ENCODE measurements at regions not wholly inside any gene's neighbourhood (a gene's known extent, or its start where the extent isn't known, plus 50 kb on each side); places are given as distances from the start of the nearest gene placed in this dataset.
"Not testable (repeated sequence)": the region's sequence is repeated elsewhere in the genome, so short reads cannot be mapped to it uniquely, and the experiment has no call there.

DNA sequence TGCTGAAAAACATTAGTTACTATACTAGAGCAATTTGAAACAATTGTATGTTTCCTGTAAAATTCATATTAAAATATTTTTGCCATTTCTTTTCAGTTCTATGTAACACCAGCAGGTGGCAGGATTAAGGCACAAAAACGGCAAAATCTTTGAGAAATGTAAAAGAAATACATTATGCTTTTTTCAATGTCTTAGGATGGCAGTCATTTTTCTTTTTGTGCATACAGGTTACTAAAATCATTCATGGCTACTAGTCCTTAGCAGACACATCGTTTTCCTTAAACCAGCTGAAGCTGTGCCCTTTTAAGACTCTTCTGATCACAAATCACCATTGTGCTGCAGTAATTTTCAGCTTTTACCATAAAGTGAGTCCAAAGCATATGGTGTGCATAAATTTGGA, 800.7 kb upstream of the SLITRK5 start:
- ATAC-seq, result no peak

DNA sequence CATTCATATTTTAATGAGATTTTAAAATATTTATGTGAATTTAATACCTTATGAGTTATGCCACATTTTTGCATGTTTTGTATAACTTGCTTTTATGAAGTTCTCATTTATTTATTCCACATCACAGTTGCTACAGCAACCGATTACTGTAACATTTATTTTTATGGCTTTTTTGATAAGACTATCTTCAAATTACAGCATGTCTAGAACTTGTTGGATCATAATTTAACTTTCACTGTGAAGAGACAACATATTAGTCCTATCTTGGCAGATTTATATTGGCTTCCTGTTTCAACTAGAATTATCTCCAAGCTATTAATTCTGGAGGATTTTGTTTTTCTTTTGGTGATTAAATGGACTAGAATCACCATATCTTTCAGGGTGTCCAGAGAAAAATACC, 793.7 kb upstream of the SLITRK5 start:
- ATAC-seq, result no peak

DNA sequence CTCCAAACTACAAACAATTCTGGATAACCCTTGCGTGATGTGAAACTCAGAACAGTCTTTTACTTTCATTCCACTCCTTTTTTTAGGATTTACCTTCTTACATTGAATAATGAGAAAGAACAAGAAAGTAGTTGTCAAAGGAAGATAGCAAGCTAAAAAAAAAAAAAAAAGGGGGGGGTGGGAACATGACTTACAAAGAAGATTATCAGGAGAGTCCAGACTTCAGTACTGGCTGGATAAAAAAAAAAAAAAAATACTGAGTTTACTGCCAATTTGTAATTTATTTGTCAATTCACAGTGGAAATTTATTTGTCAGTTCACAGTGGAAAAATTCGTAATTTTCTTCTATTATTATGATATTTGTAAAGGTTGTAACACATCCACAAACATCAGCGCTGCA, 792.4 kb upstream of the SLITRK5 start:
- no peak for ATAC-seq

DNA sequence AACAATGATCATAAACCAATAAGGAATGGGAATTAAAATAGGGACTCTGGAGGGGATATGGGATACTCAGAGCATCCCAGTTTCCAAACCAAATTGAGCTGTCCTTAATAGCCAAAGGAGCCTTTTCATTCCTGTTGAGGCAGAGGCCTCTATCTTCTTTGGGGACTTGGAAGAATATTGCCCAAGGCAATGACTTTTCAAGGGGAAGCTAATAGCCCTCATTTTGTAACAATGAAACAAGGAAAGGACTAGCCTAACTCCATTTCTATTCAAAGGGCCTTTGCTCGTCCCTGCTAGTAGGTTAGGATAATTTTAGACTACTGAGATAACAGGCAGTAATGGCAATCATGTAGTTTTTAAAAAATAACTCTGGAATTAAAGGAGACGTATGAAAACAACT, 789.8 kb upstream of the SLITRK5 start:
- ATAC-seq, result no peak

DNA sequence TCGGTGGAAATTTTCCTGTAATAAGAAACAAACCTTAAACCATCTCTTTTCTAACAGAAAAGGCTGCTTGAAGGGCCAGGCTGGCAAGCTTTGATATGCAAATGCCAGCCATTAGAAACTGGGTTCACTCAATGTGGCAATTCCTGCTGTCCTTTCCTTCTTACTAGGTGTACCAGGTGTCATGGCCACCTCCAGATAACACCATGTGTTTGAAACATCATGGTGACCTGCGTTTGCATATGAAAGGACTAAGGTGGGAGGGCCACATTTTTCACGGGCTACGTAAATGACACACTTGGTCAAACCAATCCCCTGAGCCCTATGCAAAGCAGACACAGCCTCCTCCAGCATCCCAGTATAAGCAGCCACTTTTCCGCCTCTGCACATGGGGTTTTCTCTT, 789.1 kb upstream of the SLITRK5 start:
- no peak for ATAC-seq

GRCh38 chr13:86882835-86883234, 788.3 kb upstream of the SLITRK5 start:
- no peak for ATAC-seq

DNA sequence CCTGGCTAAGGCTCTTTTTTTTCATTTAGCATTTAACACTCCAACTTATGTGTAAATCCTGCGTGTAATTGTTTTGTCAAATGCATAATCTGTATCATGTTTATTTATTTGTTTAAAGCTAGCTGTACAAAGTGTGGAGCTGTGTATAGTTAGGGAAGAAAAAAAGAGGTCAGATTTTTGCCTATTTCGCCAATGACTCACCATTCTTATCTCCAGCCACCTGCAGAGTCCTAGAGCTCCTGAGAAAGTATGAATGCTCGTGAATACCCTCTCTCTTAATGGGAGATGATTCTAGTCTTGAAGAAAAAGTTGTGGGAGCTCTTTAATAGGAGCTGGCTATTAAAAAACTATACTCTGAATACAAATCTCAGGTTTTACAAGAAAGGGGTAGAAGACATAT, 778.8 kb upstream of the SLITRK5 start:
- no peak for ATAC-seq

DNA sequence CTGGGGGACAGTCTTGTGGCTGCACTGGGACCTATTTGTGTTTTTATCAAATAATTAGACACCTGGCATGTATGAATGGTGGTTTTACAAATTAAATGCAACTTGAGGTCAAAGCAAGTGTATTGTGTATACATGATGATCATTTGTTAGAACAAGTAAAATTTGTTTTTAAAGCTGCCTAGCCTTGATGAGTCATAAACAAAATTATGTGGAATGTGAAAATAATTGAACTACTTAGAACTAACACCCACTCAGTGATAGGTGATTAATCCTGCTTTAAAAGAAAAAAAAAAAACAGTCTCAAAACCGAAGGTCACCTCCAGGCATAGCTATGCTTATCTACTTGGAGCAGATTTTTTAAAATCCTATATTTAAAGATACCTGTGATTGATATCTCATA, 770.3 kb upstream of the SLITRK5 start:
- no peak for ATAC-seq

DNA sequence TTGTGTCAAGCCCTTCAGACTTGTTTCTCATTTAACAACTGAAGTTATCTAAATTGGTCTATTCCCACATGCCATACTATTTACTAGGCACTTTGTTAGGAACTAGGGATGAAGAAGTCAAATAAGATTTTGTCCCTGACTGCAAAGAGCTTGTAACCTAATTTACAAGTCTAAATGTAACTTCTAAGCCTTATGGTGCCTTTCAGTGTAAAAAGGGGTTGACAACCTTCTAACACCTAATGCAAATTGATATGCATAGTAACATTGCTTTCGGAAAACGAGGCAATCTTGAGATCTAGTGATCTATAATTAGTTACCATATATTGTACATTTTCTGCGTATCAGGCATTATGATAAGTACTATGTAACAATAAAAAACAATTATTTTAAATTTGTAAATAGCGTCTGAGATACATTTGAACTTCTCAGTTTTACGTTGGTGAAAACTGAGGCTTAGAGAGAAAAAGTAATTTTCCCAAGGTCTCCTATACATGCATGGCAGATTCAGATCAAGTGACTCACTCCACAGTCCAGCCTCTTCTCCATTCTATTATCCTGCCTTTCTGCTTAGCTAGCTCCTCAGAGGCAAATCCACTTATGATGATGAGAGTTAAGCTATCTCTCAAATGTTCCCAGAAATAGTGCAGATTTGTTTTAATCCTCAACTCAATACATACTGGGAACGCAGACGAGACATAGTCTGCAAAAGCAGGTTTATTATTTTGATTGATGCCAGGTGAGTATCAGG, 764.9 kb upstream of the SLITRK5 start:
- no peak for ATAC-seq

- ATAC-seq, result no peak
These were observed 764.0 kb upstream of the SLITRK5 start for GRCh38 chr13:86907156-86907555.

- ATAC-seq, result no peak
These were observed 761.9 kb upstream of the SLITRK5 start for GRCh38 chr13:86909318-86909717.

- no peak for ATAC-seq
These were observed 756.4 kb upstream of the SLITRK5 start for GRCh38 chr13:86914757-86915156.

DNA sequence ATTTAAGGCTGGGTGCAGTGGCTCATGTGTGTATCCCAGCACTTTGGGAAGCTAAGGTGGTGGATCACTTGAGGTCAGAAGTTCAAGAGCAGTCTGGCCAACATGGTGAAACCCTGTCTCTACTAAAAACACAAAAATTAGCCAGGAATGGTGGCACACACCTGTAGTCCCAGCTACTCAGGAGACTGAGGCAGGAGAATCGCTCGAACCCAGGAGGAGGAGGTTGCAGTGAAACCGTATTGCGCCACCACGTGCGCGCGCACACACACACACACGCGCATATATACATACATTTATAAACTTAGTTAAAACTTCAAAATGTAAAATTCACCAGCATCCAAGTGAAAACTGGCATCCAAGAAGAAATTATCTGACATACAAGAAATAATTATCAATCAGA, 753.7 kb upstream of the SLITRK5 start:
- ATAC-seq, result not testable (repeated sequence)

- ATAC-seq, result no peak
These were observed 752.5 kb upstream of the SLITRK5 start for GRCh38 chr13:86918682-86919081.

DNA sequence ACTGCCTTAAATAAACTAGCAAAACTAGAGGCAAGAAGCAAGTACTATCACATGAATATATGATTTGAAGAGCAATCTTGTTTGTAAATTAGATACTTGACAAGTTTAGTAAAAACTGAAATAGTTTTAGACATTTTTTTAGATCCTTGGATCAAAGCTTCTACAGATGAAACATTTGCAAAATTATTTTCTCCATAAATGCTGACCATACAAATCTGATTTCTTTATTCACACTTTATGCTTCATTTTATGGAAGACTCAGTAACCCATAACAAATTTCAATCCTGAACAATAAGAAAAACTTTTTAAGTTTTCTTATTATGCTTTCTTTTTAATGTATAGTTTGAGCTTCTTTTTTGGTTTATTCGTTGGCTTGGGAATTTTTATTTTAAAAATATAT, 750.2 kb upstream of the SLITRK5 start:
- ATAC-seq, result no peak

DNA sequence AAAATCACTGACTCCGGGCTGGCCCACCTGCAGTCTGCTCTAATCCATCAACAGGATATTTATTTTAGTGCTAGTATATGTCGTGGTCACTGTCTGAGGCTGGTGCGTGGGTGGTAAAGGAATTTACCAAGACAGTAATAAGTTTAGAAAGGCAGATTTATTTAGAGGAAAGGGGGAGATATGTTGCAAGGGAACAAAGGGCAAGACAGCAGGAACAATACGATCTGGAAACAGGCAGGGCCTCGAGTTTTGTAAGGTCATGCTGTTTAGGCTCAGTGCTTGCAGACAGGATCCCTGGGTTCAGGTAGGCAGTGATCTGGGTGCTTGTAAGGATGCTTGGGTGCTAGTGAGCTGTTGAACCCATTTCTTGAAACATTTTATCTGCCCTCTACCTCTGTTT, 748.2 kb upstream of the SLITRK5 start:
- no peak for ATAC-seq

GRCh38 chr13:86926916-86927315, 744.3 kb upstream of the SLITRK5 start:
- ATAC-seq, result not testable (repeated sequence)

DNA sequence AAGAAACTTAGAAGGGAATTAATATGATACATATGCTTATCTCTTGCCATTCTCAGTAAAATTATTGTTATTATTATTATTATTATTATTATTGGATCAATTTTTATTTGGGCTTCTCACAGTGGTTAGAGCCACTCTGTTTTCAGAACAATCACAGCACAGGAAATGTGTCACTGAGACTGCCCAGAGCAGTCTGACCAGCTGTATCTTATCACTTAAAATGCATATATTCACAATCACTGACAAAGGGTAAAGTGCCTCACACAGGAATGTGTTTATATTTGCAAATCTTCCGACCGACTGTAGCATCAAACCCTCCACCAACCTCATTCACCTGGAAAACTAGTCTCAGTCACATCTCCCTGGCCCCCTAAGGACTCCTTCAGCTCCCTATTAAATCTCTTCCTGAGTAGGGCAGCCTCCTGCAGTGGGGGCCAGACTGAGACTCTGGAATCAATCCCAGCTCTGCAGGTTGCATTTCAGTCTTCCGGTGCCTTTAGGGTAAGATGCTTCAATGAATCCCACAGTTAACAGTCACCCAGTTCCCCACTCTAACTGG, 738.3 kb upstream of the SLITRK5 start:
- ATAC-seq, result no peak

DNA sequence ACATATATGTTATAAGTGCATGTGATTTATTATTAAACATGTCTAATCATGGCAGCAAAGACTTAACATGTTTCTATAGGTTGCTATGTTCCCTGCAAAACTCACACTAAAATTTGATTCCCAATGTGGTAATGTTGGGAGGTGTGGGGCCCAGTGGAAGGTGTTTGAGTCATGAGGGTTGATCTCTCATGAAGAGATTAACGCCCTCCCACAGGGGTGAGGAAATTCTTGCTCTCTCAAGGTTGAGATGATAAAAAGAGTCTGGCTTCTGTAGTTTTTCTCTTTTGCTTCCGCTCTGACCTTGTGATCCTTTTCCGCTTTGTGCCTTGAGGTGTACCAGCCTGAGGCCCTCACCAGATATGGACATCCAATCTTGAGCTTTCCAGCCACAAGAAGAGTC, 737.5 kb upstream of the SLITRK5 start:
- no peak for ATAC-seq

GRCh38 chr13:86937316-86937715, 733.9 kb upstream of the SLITRK5 start:
- ATAC-seq, result no peak

DNA sequence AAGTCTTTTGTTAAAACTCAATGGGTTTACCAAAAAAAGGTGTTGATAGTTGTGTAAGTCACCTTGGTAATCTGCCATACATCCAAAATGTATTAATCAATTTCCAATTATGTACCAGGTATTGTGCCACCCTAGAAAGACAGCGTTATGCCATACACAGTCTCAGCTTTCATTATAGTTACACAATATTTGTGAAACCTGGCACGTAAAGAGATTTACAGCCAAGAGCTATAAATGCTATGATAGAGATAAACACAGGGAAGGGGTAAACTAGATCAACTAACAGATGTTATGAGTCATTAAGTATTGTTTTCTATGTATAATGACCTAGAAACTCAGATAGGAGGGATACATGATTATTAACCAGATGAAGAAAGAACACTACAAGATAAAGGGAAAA, 725.6 kb upstream of the SLITRK5 start:
- ATAC-seq, result no peak

GRCh38 chr13:86946734-86947133, 724.4 kb upstream of the SLITRK5 start:
- ATAC-seq, result no peak

DNA sequence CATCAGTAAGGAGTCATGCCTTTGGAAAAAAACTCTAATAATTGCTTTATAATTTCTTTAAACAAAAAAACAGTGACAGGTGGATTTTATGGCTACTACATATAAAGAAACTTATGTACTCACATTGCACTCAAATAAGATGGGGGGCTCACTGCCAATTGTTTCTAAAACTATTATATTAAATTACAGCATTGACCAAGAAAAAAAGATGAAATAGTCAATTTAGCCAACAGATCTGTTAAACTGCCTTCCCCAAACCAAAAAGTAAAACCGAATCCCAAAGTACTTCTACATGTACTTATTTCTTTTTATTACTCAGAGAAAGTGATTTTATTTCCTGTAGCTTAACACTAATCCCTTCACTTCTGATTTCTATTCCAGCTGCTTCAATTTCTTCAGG, 716.8 kb upstream of the SLITRK5 start:
- no peak for ATAC-seq

DNA sequence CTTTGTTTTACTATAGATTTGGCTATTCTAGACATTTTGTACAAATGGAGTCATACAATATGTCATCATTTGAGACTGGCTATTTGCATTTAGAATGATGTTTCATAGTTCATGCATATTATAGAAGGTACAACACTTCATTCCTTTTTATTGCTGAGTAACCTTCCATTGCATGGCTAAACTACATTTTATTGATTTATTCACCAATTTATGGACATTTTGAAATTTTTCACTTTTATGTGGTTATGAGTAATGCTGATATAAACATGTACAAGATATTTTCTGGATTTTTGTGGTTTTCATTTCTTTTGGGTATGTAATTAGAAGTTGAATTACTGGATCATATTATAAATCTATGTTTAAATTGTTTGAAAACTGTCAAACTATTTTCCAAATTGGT, 710.3 kb upstream of the SLITRK5 start:
- ATAC-seq, result no peak
